Astrocyte of the spinal cord (primary cell): ENCODE measurements at regions not wholly inside any gene's neighbourhood (a gene's known extent, or its start where the extent isn't known, plus 50 kb on each side); places are given as distances from the start of the nearest gene placed in this dataset.

Experiments
- DNase-seq: peaks from one replicate; pipeline ENCODE4 v3.0.0; 2011; ENCODE audit warnings: low read depth, low spot score
- H3K4me3 ChIP-seq: 2 replicates; pipeline ENCODE4 v1.5.1; 2011; ENCODE audit warnings: low read depth, mild to moderate bottlenecking, low read length, moderate library complexity
- CTCF ChIP-seq: IDR thresholded peaks from 2 replicates; pipeline ENCODE4 v1.5.1; 2012; ENCODE audit warnings: low read depth, mild to moderate bottlenecking, low read length, inconsistent platforms
- in situ Hi-C: cut with HindIII; loops from 2 replicates; pipeline ENCODE4 v1.10.0; 2017; ENCODE audit warnings: low sequenced_read_pairs

- no peak overlapping the region for H3K4me3 ChIP-seq
- peak; percentile 54 for TF ChIP-seq CTCF
- in situ Hi-C loops: no loop called here
- no peak for DNase-seq
These were observed 64.3 kb downstream of the MRPL14 start for GRCh38 chr6:44062771-44063560.

GRCh38 chr6:44062105-44062770, 65.0 kb downstream of the MRPL14 start:
- in situ Hi-C loops: no loop called here
- no peak for DNase-seq
- no peak for TF ChIP-seq CTCF

GRCh38 chr6:44061375-44062104, 65.7 kb downstream of the MRPL14 start:
- no peak for TF ChIP-seq CTCF
- no peak overlapping the region for H3K4me3 ChIP-seq
- DNase-seq: no peak
- in situ Hi-C loops: no loop called here

More at GRCh38 chr6:44062105-44062770, 65.0 kb downstream of the MRPL14 start:
- no peak overlapping the region for H3K4me3 ChIP-seq

GRCh38 chr6:44060612-44061374, 66.5 kb downstream of the MRPL14 start:
- TF ChIP-seq CTCF: no peak
- no peak for DNase-seq
- in situ Hi-C loops: no loop called here
- H3K4me3 ChIP-seq: no peak overlapping the region

GRCh38 chr6:44059359-44060346, 67.6 kb downstream of the MRPL14 start:
- in situ Hi-C loops: no loop called here
- peak; percentile 70 for DNase-seq

More at GRCh38 chr6:44059359-44060346, 67.6 kb downstream of the MRPL14 start:
- H3K4me3 ChIP-seq: no peak overlapping the region
- TF ChIP-seq CTCF: no peak
